MCF 10A (cell line): ENCODE measurements at regions not wholly inside any gene's neighbourhood (a gene's known extent, or its start where the extent isn't known, plus 50 kb on each side); places are given as distances from the start of the nearest gene placed in this dataset.

ENCODE experiments used
- BruUV-seq: library from RNA; stranded (reverse); fragments of 400-500 nt; replicated peaks from 2 replicates; lab custom pipeline; 2021; lab: Mats Ljungman, UMichigan
- CTCF ChIA-PET: fragments of 300-600 bp; sonication (Branson Sonifier 250); formaldehyde crosslinking; extraction: SDS; loops from one replicate; lab custom pipeline; 2021; ENCODE audit warnings: antibody characterized with exemption, inconsistent platforms; lab: Yijun Ruan, JAX
- POLR2A ChIA-PET: fragments of 300-600, 350-650 bp; sonication (Branson Sonifier 250); formaldehyde crosslinking; extraction: SDS; loops from one replicate; lab custom pipeline; 2020; ENCODE audit warnings: antibody characterized with exemption, inconsistent platforms; lab: Yijun Ruan, JAX
- DNase-seq: peaks from one replicate; pipeline ENCODE4 v3.0.0-alpha.2; 2018; ENCODE audit not compliant: unreplicated experiment
- H3K27ac Mint-ChIP-seq: one replicate; pipeline ENCODE4 v1.8.0; 2022; ENCODE audit warnings: mild to moderate bottlenecking, low read depth, mixed read lengths; ENCODE audit not compliant: unreplicated experiment
- H3K27me3 Mint-ChIP-seq: one replicate; pipeline ENCODE4 v1.8.0; 2022; ENCODE audit warnings: mixed read lengths; ENCODE audit not compliant: insufficient read depth, unreplicated experiment
- H3K36me3 Mint-ChIP-seq: one replicate; pipeline ENCODE4 v1.8.0; 2022; ENCODE audit warnings: mild to moderate bottlenecking, moderate library complexity, mixed read lengths; ENCODE audit not compliant: insufficient read depth, unreplicated experiment
- H3K4me1 Mint-ChIP-seq: one replicate; pipeline ENCODE4 v1.8.0; 2022; ENCODE audit warnings: mixed read lengths; ENCODE audit not compliant: insufficient read depth, unreplicated experiment
- H3K4me3 Mint-ChIP-seq: one replicate; pipeline ENCODE4 v1.8.0; 2022; ENCODE audit warnings: mild to moderate bottlenecking, moderate library complexity, mixed read lengths; ENCODE audit not compliant: unreplicated experiment
- H3K9me3 Mint-ChIP-seq: one replicate; pipeline ENCODE4 v1.8.0; 2022; ENCODE audit warnings: mixed read lengths; ENCODE audit not compliant: unreplicated experiment
- CTCF ChIP-seq: fragments of 200-600 bp; IDR thresholded peaks from one replicate; pipeline ENCODE4 v1.8.0; 2022; ENCODE audit warnings: antibody characterized with exemption, mild to moderate bottlenecking; ENCODE audit not compliant: unreplicated experiment
- intact Hi-C: fragments of 100-400 bp; cut with micrococcal nuclease; formaldehyde crosslinking; loops from 2 replicates; pipeline ENCODE4 v1.14.1; 2022

- peaks cover 21% of the 10 kb centered on the region for H3K9me3 Mint-ChIP-seq
- no peak overlapping the region for H3K4me3 Mint-ChIP-seq
- POLR2A ChIA-PET = no interaction called here
- TF ChIP-seq CTCF = no peak
- H3K4me1 Mint-ChIP-seq = no peaks in the 10 kb centered on the region
- no peak for DNase-seq
- intact Hi-C loops = no loop called here
- no peak overlapping the region for H3K27ac Mint-ChIP-seq
- no TSS peak for BruUV-seq
- no peaks in the 10 kb centered on the region for H3K36me3 Mint-ChIP-seq
- no peaks in the 10 kb centered on the region for H3K27me3 Mint-ChIP-seq
- CTCF ChIA-PET = no interaction called here
Observed at GRCh38 chr11:22991196-22991595, 130.9 kb upstream of the CCDC179 start.

GRCh38 chr11:23006730-23007129, 146.5 kb upstream of the CCDC179 start:
- no peaks in the 10 kb centered on the region for H3K36me3 Mint-ChIP-seq
- no peak for TF ChIP-seq CTCF
- no peaks in the 10 kb centered on the region for H3K27me3 Mint-ChIP-seq
- intact Hi-C loops = no loop called here
- BruUV-seq = no TSS peak
- no peak overlapping the region for H3K4me3 Mint-ChIP-seq
- no peaks in the 10 kb centered on the region for H3K4me1 Mint-ChIP-seq
- no peak overlapping the region for H3K27ac Mint-ChIP-seq
- ChIA-PET POLR2A (no interaction called here), CTCF (no interaction called here)
- peaks cover 11% of the 10 kb centered on the region for H3K9me3 Mint-ChIP-seq
- DNase-seq = no peak

- H3K4me3 Mint-ChIP-seq = no peak overlapping the region
- DNase-seq = no peak
- no peak for TF ChIP-seq CTCF
- no peaks in the 10 kb centered on the region for H3K9me3 Mint-ChIP-seq
- no peak overlapping the region for H3K27ac Mint-ChIP-seq
- no peaks in the 10 kb centered on the region for H3K27me3 Mint-ChIP-seq
- H3K4me1 Mint-ChIP-seq = no peaks in the 10 kb centered on the region
- no TSS peak for BruUV-seq
- H3K36me3 Mint-ChIP-seq = no peaks in the 10 kb centered on the region
- CTCF ChIA-PET = interaction anchor here (1.8 kb wide), 1 partner anchor 10 kb away, joined by 10 read pairs; no protein-coding TSS in a partner anchor
- POLR2A ChIA-PET = no interaction called here
- intact Hi-C loops = no loop called here
Observed at GRCh38 chr11:23010790-23011335, 150.6 kb upstream of the CCDC179 start.

GRCh38 chr11:23012930-23013329, 152.7 kb upstream of the CCDC179 start:
- H3K4me1 Mint-ChIP-seq = no peaks in the 10 kb centered on the region
- no peaks in the 10 kb centered on the region for H3K36me3 Mint-ChIP-seq
- ChIA-PET CTCF (no interaction called here), POLR2A (no interaction called here)
- H3K27ac Mint-ChIP-seq = no peak overlapping the region
- H3K4me3 Mint-ChIP-seq = no peak overlapping the region
- no peak for DNase-seq
- H3K27me3 Mint-ChIP-seq = no peaks in the 10 kb centered on the region
- intact Hi-C loops = no loop called here
- H3K9me3 Mint-ChIP-seq = no peaks in the 10 kb centered on the region
- BruUV-seq = no TSS peak
- TF ChIP-seq CTCF = no peak
